ENCODE measurements at regions not wholly inside any gene's neighbourhood (a gene's known extent, or its start where the extent isn't known, plus 50 kb on each side); places are given as distances from the start of the nearest gene placed in this dataset.

GRCh38 chr4:180940680-180941079 lies 1302.5 kb upstream of the TENM3 start:
- intact Hi-C loops (cut with micrococcal nuclease), result no loop called here
- no peaks in the 10 kb centered on the region for H3K9me3 ChIP-seq (replicated peaks in 1 of 2; ENCODE audit: control insufficient read depth in 1 of 2, insufficient read depth in 1 of 2, low read length in 2 of 2)

GRCh38 chr4:180942367-180942916 lies 1300.8 kb upstream of the TENM3 start:
- intact Hi-C loops (cut with micrococcal nuclease), result no loop called here

More at GRCh38 chr4:180940680-180941079, 1302.5 kb upstream of the TENM3 start:
- H3K79me2 ChIP-seq (ENCODE audit: insufficient read depth, low read length), result no peaks in the 10 kb centered on the region
- Mint-ChIP-seq H3K4me1 (no peaks in the 10 kb centered on the region), H3K4me3 (no peak overlapping the region), H3K27ac (no peak overlapping the region), H3K36me3 (no peaks in the 10 kb centered on the region), H3K27me3 (ENCODE audit: low read depth in 3 of 3) (peaks cover 0 to 1% (median 0%) of the 10 kb centered on the region in 3 donors), H3K9me3 (peaks cover 0 to 2% (median 0%) of the 10 kb centered on the region in 7 donors)
- WGBS (ENCODE audit: insufficient coverage), result no CpG with 5 or more reads among the region's 1 CpG
- DNase-seq, result no peak
- no peak for TF ChIP-seq CTCF (IDR thresholded peaks at IDR 0.05)
- H3K27me3 ChIP-seq (ENCODE audit: control insufficient read depth in 2 of 2, insufficient read depth in 2 of 2, low read length in 2 of 2), result no peaks in the 10 kb centered on the region
- no peak overlapping the region for H3K27ac ChIP-seq (ENCODE audit: low read depth in 1 of 2, low read length in 2 of 2)
- no peaks in the 10 kb centered on the region for H4K20me1 ChIP-seq (ENCODE audit: insufficient read depth, low read length)
- no peaks in the 10 kb centered on the region for H3K4me1 ChIP-seq (ENCODE audit: control insufficient read depth in 1 of 2, insufficient read depth in 2 of 2, low read length in 2 of 2)
- no peaks in the 10 kb centered on the region for H3K36me3 ChIP-seq (replicated peaks in 1 of 2; ENCODE audit: control insufficient read depth in 1 of 2, insufficient read depth in 2 of 2, low read length in 2 of 2)
- no peak overlapping the region for H3K9ac ChIP-seq (ENCODE audit: insufficient read depth, low read length, poor library complexity, severe bottlenecking)
- H2AFZ ChIP-seq (ENCODE audit: insufficient read depth, low read depth, low read length, poor library complexity, severe bottlenecking), result no peak overlapping the region
- H3K4me2 ChIP-seq (replicated peaks; ENCODE audit: extremely low read depth, low read length, poor library complexity, severe bottlenecking), result no peak overlapping the region
- H3K4me3 ChIP-seq (replicated peaks in 1 of 3; ENCODE audit: low read depth in 2 of 3, low read length in 3 of 3), result no peak overlapping the region

More at GRCh38 chr4:180942367-180942916, 1300.8 kb upstream of the TENM3 start:
- Histone ChIP-seq H3K4me3 (replicated peaks in 1 of 3; ENCODE audit: low read depth in 2 of 3, low read length in 3 of 3) (no peak overlapping the region), H2AFZ (ENCODE audit: insufficient read depth, low read depth, low read length, poor library complexity, severe bottlenecking) (no peak overlapping the region), H4K20me1 (ENCODE audit: insufficient read depth, low read length) (no peaks in the 10 kb centered on the region), H3K27me3 (ENCODE audit: control insufficient read depth in 2 of 2, insufficient read depth in 2 of 2, low read length in 2 of 2) (no peaks in the 10 kb centered on the region), H3K9me3 (replicated peaks in 1 of 2; ENCODE audit: control insufficient read depth in 1 of 2, insufficient read depth in 1 of 2, low read length in 2 of 2) (no peaks in the 10 kb centered on the region), H3K9ac (ENCODE audit: insufficient read depth, low read length, poor library complexity, severe bottlenecking) (no peak overlapping the region), H3K27ac (ENCODE audit: low read depth in 1 of 2, low read length in 2 of 2) (no peak overlapping the region), H3K79me2 (ENCODE audit: insufficient read depth, low read length) (no peaks in the 10 kb centered on the region), H3K36me3 (replicated peaks in 1 of 2; ENCODE audit: control insufficient read depth in 1 of 2, insufficient read depth in 2 of 2, low read length in 2 of 2) (no peaks in the 10 kb centered on the region), H3K4me2 (replicated peaks; ENCODE audit: extremely low read depth, low read length, poor library complexity, severe bottlenecking) (no peak overlapping the region), H3K4me1 (ENCODE audit: control insufficient read depth in 1 of 2, insufficient read depth in 2 of 2, low read length in 2 of 2) (no peaks in the 10 kb centered on the region)
- 80% methylated on average over 3 of the region's 5 CpGs for WGBS (ENCODE audit: insufficient coverage)
- Mint-ChIP-seq H3K4me3 (no peak overlapping the region), H3K4me1 (no peaks in the 10 kb centered on the region), H3K36me3 (no peaks in the 10 kb centered on the region), H3K27ac (no peak overlapping the region), H3K27me3 (ENCODE audit: low read depth in 3 of 3) (peaks cover 0 to 1% (median 0%) of the 10 kb centered on the region in 3 donors), H3K9me3 (no peaks in the 10 kb centered on the region)
- DNase-seq, result no peak
- no peak for TF ChIP-seq CTCF (IDR thresholded peaks at IDR 0.05)

Measured in CD14-positive monocyte (primary cell).